ENCODE measurements at regions not wholly inside any gene's neighbourhood (a gene's known extent, or its start where the extent isn't known, plus 50 kb on each side); places are given as distances from the start of the nearest gene placed in this dataset.

GRCh38 chr10:64130152-64130551 is 609.0 kb downstream of the REEP3 start:
- no peaks in the 10 kb centered on the region for H3K27me3 ChIP-seq
- no peak for DNase-seq
- 17 to 67% methylated on average over 1 of the region's 1 CpG for WGBS, 2 donors
- peaks cover 0 to 4% (median 0%) of the 10 kb centered on the region in 3 donors for H3K9me3 ChIP-seq
- intact Hi-C loops (cut with DNase I) = no loop called here
- no peak overlapping the region for H3K4me3 ChIP-seq
- TF ChIP-seq POLR2A (IDR thresholded peaks at IDR 0.05) = no peak
- no peak for TF ChIP-seq CTCF (IDR thresholded peaks at IDR 0.05)
- H3K36me3 ChIP-seq = no peaks in the 10 kb centered on the region
- no peaks in the 10 kb centered on the region for H3K4me1 ChIP-seq
- no peak overlapping the region for H3K27ac ChIP-seq

- no peak for TF ChIP-seq CTCF (IDR thresholded peaks at IDR 0.05)
- no peak for TF ChIP-seq POLR2A (IDR thresholded peaks at IDR 0.05)
- Histone ChIP-seq H3K27me3 (no peaks in the 10 kb centered on the region), H3K36me3 (no peaks in the 10 kb centered on the region), H3K4me3 (no peak overlapping the region), H3K27ac (no peak overlapping the region), H3K9me3 (no peaks in the 10 kb centered on the region), H3K4me1 (no peaks in the 10 kb centered on the region)
- intact Hi-C loops (cut with DNase I) = no loop called here
- no peak for DNase-seq
- WGBS, 2 donors = 40 to 63% methylated on average over 1 of the region's 1 CpG
Observed at GRCh38 chr10:64134676-64135075, 613.5 kb downstream of the REEP3 start.

GRCh38 chr10:64142395-64142794 is 621.2 kb downstream of the REEP3 start:
- no peak overlapping the region for H3K4me3 ChIP-seq
- intact Hi-C loops (cut with DNase I) = no loop called here
- H3K27me3 ChIP-seq = no peaks in the 10 kb centered on the region
- TF ChIP-seq POLR2A (IDR thresholded peaks at IDR 0.05) (no peak), CTCF (IDR thresholded peaks at IDR 0.05) (no peak)
- H3K9me3 ChIP-seq = no peaks in the 10 kb centered on the region
- 82 to 83% methylated on average over 3 of the region's 3 CpGs for WGBS, 2 donors
- no peaks in the 10 kb centered on the region for H3K4me1 ChIP-seq
- no peaks in the 10 kb centered on the region for H3K36me3 ChIP-seq
- H3K27ac ChIP-seq = no peak overlapping the region
- DNase-seq = no peak

- Histone ChIP-seq H3K4me3 (no peak overlapping the region), H3K9me3 (peaks cover 0 to 5% (median 0%) of the 10 kb centered on the region in 3 donors), H3K36me3 (no peaks in the 10 kb centered on the region), H3K27ac (no peak overlapping the region), H3K4me1 (no peaks in the 10 kb centered on the region), H3K27me3 (no peaks in the 10 kb centered on the region)
- intact Hi-C loops (cut with DNase I) = no loop called here
- TF ChIP-seq POLR2A (IDR thresholded peaks at IDR 0.05) = no peak
- no peak for TF ChIP-seq CTCF (IDR thresholded peaks at IDR 0.05)
- DNase-seq = no peak
Observed at GRCh38 chr10:64148607-64149006, 627.4 kb downstream of the REEP3 start.

GRCh38 chr10:64156166-64156565 is 635.0 kb downstream of the REEP3 start:
- no peak for DNase-seq
- intact Hi-C loops (cut with DNase I) = no loop called here
- H3K4me3 ChIP-seq = no peak overlapping the region
- no peaks in the 10 kb centered on the region for H3K4me1 ChIP-seq
- peaks cover 0 to 5% (median 0%) of the 10 kb centered on the region in 3 donors for H3K9me3 ChIP-seq
- no peak overlapping the region for H3K27ac ChIP-seq
- H3K27me3 ChIP-seq = no peaks in the 10 kb centered on the region
- no peaks in the 10 kb centered on the region for H3K36me3 ChIP-seq
- 54 to 58% methylated on average over 3 of the region's 3 CpGs for WGBS, 2 donors
- TF ChIP-seq CTCF (IDR thresholded peaks at IDR 0.05) = no peak
- TF ChIP-seq POLR2A (IDR thresholded peaks at IDR 0.05) = no peak

Measured in esophagus squamous epithelium (tissue), 5 donors.